ENCODE measurements at regions not wholly inside any gene's neighbourhood (a gene's known extent, or its start where the extent isn't known, plus 50 kb on each side); places are given as distances from the start of the nearest gene placed in this dataset.

- no peak for TF ChIP-seq ETS1 (IDR thresholded peaks at IDR 0.05)
- no peak for TF ChIP-seq ZNF331 (CRISPR knock-in tag; IDR thresholded peaks at IDR 0.05; ENCODE audit: low read depth)
- TF ChIP-seq NANOG (IDR thresholded peaks at IDR 0.05; ENCODE audit: borderline replicate concordance) = no peak
- no peak for TF ChIP-seq JUNB (IDR thresholded peaks at IDR 0.05; ENCODE audit: unreplicated experiment)
- TF ChIP-seq STAT1 (IDR thresholded peaks at IDR 0.05; ENCODE audit: unreplicated experiment) = no peak
- TF ChIP-seq CREB1 (CRISPR knock-in tag; IDR thresholded peaks at IDR 0.05; ENCODE audit: low read depth) = no peak
- no peak for TF ChIP-seq REST (IDR thresholded peaks at IDR 0.05; ENCODE audit: unreplicated experiment)
- no peak for TF ChIP-seq EZH2 (IDR thresholded peaks at IDR 0.05; ENCODE audit: low read depth, unreplicated experiment)
- no peak for TF ChIP-seq EZH2phosphoT487 (IDR thresholded peaks at IDR 0.05; ENCODE audit: unreplicated experiment)
- TF ChIP-seq, protein P1, sequence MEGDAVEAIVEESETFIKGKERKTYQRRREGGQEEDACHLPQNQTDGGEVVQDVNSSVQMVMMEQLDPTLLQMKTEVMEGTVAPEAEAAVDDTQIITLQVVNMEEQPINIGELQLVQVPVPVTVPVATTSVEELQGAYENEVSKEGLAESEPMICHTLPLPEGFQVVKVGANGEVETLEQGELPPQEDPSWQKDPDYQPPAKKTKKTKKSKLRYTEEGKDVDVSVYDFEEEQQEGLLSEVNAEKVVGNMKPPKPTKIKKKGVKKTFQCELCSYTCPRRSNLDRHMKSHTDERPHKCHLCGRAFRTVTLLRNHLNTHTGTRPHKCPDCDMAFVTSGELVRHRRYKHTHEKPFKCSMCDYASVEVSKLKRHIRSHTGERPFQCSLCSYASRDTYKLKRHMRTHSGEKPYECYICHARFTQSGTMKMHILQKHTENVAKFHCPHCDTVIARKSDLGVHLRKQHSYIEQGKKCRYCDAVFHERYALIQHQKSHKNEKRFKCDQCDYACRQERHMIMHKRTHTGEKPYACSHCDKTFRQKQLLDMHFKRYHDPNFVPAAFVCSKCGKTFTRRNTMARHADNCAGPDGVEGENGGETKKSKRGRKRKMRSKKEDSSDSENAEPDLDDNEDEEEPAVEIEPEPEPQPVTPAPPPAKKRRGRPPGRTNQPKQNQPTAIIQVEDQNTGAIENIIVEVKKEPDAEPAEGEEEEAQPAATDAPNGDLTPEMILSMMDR (conservative IDR thresholded peaks at IDR 0.05; ENCODE audit: low read depth in 2 of 2) = no peak
Measured at GRCh38 chr3:94928921-94929320, 866.1 kb downstream of the NSUN3 start (continued).

- no peaks in the 10 kb centered on the region for H3F3A ChIP-seq (replicated peaks; ENCODE audit: low read depth)
- no peaks in the 10 kb centered on the region for H3K27me3 ChIP-seq (ENCODE audit: insufficient read depth)
- no peak overlapping the region for H3K27ac Mint-ChIP-seq
- no peak for DNase-seq (ENCODE audit: low spot score)
- no peak overlapping the region for H3K4me3 Mint-ChIP-seq
- H3K36me3 Mint-ChIP-seq (ENCODE audit: low read depth) = peaks cover 13% of the 10 kb centered on the region; the same call in 2 of the 3 replicates
- H3K4me1 Mint-ChIP-seq = no peaks in the 10 kb centered on the region
- no peak for ATAC-seq
- H3K36me3 ChIP-seq (ENCODE audit: insufficient read depth) = no peaks in the 10 kb centered on the region
- H3K79me2 ChIP-seq (replicated peaks; ENCODE audit: insufficient read depth) = no peaks in the 10 kb centered on the region
- H3K9me3 Mint-ChIP-seq = peaks cover 13% of the 10 kb centered on the region
- no peak overlapping the region for H3K4me3 ChIP-seq
- no peak overlapping the region for H2AFZ ChIP-seq
- H3K27ac ChIP-seq (ENCODE audit: low read depth) = no peak overlapping the region
- H3K9me2 ChIP-seq (ENCODE audit: insufficient read depth) = no peaks in the 10 kb centered on the region
- no peaks in the 10 kb centered on the region for H4K20me1 ChIP-seq (replicated peaks; ENCODE audit: insufficient read depth)
- H3K27me3 Mint-ChIP-seq (ENCODE audit: insufficient read depth, low read depth, poor library complexity) = no peaks in the 10 kb centered on the region
- H3K4me2 ChIP-seq = no peak overlapping the region
- no peaks in the 10 kb centered on the region for H3K4me1 ChIP-seq (ENCODE audit: insufficient read depth)
- TF ChIP-seq NANOG (IDR thresholded peaks at IDR 0.05; ENCODE audit: borderline replicate concordance) (no peak), EZH2 (IDR thresholded peaks at IDR 0.05; ENCODE audit: low read depth, unreplicated experiment) (no peak), ZNF114 (CRISPR knock-in tag; IDR thresholded peaks at IDR 0.05) (no peak)
- TF ChIP-seq, protein P2, sequence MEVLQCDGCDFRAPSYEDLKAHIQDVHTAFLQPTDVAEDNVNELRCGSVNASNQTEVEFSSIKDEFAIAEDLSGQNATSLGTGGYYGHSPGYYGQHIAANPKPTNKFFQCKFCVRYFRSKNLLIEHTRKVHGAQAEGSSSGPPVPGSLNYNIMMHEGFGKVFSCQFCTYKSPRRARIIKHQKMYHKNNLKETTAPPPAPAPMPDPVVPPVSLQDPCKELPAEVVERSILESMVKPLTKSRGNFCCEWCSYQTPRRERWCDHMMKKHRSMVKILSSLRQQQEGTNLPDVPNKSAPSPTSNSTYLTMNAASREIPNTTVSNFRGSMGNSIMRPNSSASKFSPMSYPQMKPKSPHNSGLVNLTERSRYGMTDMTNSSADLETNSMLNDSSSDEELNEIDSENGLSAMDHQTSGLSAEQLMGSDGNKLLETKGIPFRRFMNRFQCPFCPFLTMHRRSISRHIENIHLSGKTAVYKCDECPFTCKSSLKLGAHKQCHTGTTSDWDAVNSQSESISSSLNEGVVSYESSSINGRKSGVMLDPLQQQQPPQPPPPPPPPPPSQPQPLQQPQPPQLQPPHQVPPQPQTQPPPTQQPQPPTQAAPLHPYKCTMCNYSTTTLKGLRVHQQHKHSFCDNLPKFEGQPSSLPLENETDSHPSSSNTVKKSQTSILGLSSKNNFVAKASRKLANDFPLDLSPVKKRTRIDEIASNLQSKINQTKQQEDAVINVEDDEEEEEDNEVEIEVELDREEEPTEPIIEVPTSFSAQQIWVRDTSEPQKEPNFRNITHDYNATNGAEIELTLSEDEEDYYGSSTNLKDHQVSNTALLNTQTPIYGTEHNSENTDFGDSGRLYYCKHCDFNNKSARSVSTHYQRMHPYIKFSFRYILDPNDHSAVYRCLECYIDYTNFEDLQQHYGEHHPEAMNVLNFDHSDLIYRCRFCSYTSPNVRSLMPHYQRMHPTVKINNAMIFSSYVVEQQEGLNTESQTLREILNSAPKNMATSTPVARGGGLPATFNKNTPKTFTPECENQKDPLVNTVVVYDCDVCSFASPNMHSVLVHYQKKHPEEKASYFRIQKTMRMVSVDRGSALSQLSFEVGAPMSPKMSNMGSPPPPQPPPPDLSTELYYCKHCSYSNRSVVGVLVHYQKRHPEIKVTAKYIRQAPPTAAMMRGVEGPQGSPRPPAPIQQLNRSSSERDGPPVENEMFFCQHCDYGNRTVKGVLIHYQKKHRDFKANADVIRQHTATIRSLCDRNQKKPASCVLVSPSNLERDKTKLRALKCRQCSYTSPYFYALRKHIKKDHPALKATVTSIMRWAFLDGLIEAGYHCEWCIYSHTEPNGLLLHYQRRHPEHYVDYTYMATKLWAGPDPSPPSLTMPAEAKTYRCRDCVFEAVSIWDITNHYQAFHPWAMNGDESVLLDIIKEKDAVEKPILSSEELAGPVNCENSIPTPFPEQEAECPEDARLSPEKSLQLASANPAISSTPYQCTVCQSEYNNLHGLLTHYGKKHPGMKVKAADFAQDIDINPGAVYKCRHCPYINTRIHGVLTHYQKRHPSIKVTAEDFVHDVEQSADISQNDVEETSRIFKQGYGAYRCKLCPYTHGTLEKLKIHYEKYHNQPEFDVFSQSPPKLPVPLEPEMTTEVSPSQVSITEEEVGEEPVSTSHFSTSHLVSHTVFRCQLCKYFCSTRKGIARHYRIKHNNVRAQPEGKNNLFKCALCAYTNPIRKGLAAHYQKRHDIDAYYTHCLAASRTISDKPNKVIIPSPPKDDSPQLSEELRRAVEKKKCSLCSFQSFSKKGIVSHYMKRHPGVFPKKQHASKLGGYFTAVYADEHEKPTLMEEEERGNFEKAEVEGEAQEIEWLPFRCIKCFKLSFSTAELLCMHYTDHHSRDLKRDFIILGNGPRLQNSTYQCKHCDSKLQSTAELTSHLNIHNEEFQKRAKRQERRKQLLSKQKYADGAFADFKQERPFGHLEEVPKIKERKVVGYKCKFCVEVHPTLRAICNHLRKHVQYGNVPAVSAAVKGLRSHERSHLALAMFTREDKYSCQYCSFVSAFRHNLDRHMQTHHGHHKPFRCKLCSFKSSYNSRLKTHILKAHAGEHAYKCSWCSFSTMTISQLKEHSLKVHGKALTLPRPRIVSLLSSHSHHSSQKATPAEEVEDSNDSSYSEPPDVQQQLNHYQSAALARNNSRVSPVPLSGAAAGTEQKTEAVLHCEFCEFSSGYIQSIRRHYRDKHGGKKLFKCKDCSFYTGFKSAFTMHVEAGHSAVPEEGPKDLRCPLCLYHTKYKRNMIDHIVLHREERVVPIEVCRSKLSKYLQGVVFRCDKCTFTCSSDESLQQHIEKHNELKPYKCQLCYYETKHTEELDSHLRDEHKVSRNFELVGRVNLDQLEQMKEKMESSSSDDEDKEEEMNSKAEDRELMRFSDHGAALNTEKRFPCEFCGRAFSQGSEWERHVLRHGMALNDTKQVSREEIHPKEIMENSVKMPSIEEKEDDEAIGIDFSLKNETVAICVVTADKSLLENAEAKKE (CRISPR knock-in tag; IDR thresholded peaks at IDR 0.05) = no peak
Measured at GRCh38 chr3:94935738-94936580, 873.1 kb downstream of the NSUN3 start.

All from GM23338 (cell line).